CD4-positive, alpha-beta T cell (primary cell): ENCODE measurements at regions not wholly inside any gene's neighbourhood (a gene's known extent, or its start where the extent isn't known, plus 50 kb on each side); places are given as distances from the start of the nearest gene placed in this dataset.

Experiments
- ATAC-seq: fragments of 200-7000 bp; cut with Tn5 transposase; one replicate; pipeline ENCODE4 v1.10.0; 2022; ENCODE audit warnings: mild to moderate bottlenecking; ENCODE audit not compliant: poor library complexity
- CTCF ChIA-PET: fragments of 350-600 bp; sonication (Branson Sonifier 250); formaldehyde crosslinking; loops from one replicate; lab custom pipeline; 2021; ENCODE audit warnings: antibody characterized with exemption, inconsistent platforms; lab: Charles Lee
- POLR2A ChIA-PET: fragments of 350-600 bp; sonication (Branson Sonifier 250); formaldehyde crosslinking; loops from one replicate; lab custom pipeline; 2021; ENCODE audit warnings: antibody characterized with exemption, inconsistent platforms; lab: Charles Lee
- DNase-seq, 14 experiments: peaks; one replicate each; pipeline ENCODE4 v3.0.0-alpha.2; 2013 to 2020; ENCODE audit warnings: mixed read lengths in 2 of 14
- H3K27ac ChIP-seq, 2 donors: one replicate each; pipeline versions ENCODE4 v1.5.1 to v1.7.0; 2013; ENCODE audit warnings: low read length in 2 of 2, low read depth in 1 of 2, mild to moderate bottlenecking in 1 of 2
- H3K27me3 ChIP-seq, 2 experiments: 1 replicate in 1 of 2; 2 replicates in 1 of 2; pipeline versions ENCODE4 v1.6.1 to v1.7.0; 2013; ENCODE audit warnings: low read length in 2 of 2, control low read depth in 1 of 2, mild to moderate bottlenecking in 1 of 2, moderate library complexity in 1 of 2; ENCODE audit not compliant: insufficient read depth in 2 of 2, control insufficient read depth in 1 of 2
- H3K36me3 ChIP-seq: one replicate; pipeline ENCODE4 v1.6.1; 2013; ENCODE audit warnings: low read length, control low read depth; ENCODE audit not compliant: insufficient read depth
- H3K4me1 ChIP-seq: one replicate; pipeline ENCODE4 v1.6.1; 2013; ENCODE audit warnings: low read length, control low read depth; ENCODE audit not compliant: insufficient read depth
- H3K4me3 ChIP-seq: one replicate; pipeline ENCODE4 v1.5.1; 2013; ENCODE audit warnings: mild to moderate bottlenecking, low read length, moderate library complexity
- H3K9me3 ChIP-seq, 2 experiments: 1 replicate in 1 of 2; 2 replicates in 1 of 2; pipeline versions ENCODE4 v1.6.1 to v1.7.0; 2013; ENCODE audit warnings: low read length in 2 of 2, mild to moderate bottlenecking in 2 of 2, control low read depth in 1 of 2, moderate library complexity in 1 of 2; ENCODE audit not compliant: control insufficient read depth in 1 of 2, insufficient read depth in 1 of 2
- H3K27ac Mint-ChIP-seq: one replicate; pipeline ENCODE4 v1.8.0; 2020; ENCODE audit warnings: mixed read lengths
- H3K27me3 Mint-ChIP-seq: one replicate; pipeline ENCODE4 v1.8.0; 2021; ENCODE audit warnings: mixed read lengths
- H3K36me3 Mint-ChIP-seq: one replicate; pipeline ENCODE4 v1.8.0; 2021; ENCODE audit warnings: low read depth, mixed read lengths
- H3K4me1 Mint-ChIP-seq: one replicate; pipeline ENCODE4 v1.8.0; 2021; ENCODE audit warnings: low read depth, mixed read lengths
- H3K4me3 Mint-ChIP-seq: one replicate; pipeline ENCODE4 v1.8.0; 2020; ENCODE audit warnings: mild to moderate bottlenecking, mixed read lengths
- H3K9me3 Mint-ChIP-seq: one replicate; pipeline ENCODE4 v1.8.0; 2020; ENCODE audit warnings: mixed read lengths
- intact Hi-C, 2 experiments: fragments of 100-400 bp; cut with DNase I in 1 of 2; cut with micrococcal nuclease in 1 of 2; formaldehyde crosslinking; loops; one replicate each; pipeline versions ENCODE4 v1.15.1 to v1.9.0; 2023 to 2025; cut with DNase I, micrococcal nuclease
- TF ChIP-seq, protein P1 (sequence below): fragments of 200-600 bp; IDR thresholded peaks from one replicate; pipeline ENCODE4 v1.8.0; 2022; ENCODE audit warnings: antibody characterized with exemption, mild to moderate bottlenecking

DNA sequence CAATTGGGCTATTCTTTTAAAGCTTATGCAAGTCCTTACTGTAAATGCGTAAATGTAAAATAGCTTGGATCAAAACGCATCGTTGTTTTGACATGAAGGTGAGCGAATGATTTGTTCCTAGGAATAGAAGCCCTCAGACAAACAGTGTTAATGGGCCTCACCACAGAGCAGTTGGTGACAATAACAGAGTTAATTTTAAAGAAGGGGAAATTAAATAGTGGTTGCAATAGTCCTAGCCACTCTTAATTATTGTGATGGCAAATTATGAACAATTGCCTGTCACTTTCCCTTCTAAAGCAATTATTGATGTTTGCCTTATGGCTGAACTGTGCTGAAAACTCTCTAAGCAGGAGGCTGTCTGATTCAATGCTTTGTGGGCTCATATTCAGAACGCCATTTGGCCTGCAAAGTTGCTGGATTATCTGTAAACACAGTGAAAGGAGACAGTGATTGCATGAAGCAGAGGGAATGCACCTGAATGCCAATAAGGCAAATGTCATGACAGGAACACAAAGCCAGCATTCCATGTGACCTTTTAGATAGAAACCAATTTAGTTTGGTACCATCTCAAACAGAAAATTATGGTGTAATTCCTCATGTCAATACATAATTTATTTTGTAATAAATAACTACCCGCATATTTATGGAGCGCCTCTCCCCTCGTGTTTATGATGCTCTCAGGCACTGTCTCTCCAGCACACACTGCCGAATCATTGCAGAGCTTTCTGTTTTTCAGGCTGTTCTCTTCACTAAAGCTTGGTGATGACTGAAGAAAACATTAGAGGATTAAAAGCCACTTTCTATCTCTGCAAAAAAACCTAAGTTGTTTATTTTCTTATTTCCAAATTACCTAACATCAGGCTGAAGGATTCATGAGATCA is 387.5 kb downstream of the HACE1 start:
- TF ChIP-seq, protein P1, sequence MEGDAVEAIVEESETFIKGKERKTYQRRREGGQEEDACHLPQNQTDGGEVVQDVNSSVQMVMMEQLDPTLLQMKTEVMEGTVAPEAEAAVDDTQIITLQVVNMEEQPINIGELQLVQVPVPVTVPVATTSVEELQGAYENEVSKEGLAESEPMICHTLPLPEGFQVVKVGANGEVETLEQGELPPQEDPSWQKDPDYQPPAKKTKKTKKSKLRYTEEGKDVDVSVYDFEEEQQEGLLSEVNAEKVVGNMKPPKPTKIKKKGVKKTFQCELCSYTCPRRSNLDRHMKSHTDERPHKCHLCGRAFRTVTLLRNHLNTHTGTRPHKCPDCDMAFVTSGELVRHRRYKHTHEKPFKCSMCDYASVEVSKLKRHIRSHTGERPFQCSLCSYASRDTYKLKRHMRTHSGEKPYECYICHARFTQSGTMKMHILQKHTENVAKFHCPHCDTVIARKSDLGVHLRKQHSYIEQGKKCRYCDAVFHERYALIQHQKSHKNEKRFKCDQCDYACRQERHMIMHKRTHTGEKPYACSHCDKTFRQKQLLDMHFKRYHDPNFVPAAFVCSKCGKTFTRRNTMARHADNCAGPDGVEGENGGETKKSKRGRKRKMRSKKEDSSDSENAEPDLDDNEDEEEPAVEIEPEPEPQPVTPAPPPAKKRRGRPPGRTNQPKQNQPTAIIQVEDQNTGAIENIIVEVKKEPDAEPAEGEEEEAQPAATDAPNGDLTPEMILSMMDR: no peak
- CTCF ChIA-PET: interaction anchor here (1.1 kb wide), 1 partner anchor 11 kb away, joined by 3 read pairs; no protein-coding TSS in a partner anchor
- intact Hi-C loops: no loop called here
- Histone ChIP-seq H3K4me3 (no peak overlapping the region), H3K4me1 (no peaks in the 10 kb centered on the region), H3K36me3 (no peaks in the 10 kb centered on the region), H3K27ac (no peak overlapping the region), H3K9me3 (no peaks in the 10 kb centered on the region), H3K27me3 (no peaks in the 10 kb centered on the region)
- no peak for DNase-seq
- no peaks in the 10 kb centered on the region for H3K9me3 Mint-ChIP-seq
- no peak overlapping the region for H3K4me3 Mint-ChIP-seq
- H3K4me1 Mint-ChIP-seq: no peaks in the 10 kb centered on the region
- no peaks in the 10 kb centered on the region for H3K36me3 Mint-ChIP-seq
- peaks cover 4% of the 10 kb centered on the region for H3K27me3 Mint-ChIP-seq
- ATAC-seq: no peak
- POLR2A ChIA-PET: no interaction called here
- H3K27ac Mint-ChIP-seq: no peak overlapping the region

DNA sequence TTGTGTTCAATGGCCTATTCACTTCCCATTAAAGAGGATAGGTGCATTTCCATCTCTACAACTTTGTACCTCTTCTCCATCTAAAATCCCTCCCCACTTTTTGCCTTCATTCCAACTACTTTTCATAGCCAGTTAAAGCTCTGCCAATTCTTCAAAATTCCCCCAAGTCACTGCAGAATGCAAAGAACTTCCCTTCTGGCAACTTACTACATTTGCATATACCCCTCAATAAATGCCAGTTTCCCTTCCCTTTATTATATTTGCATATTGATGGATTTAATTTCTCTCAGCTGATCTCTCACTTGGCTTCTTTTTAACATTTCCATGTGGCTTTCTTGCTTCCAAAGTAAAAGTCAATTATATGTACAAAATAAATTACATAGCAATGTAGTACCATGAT is 393.4 kb downstream of the HACE1 start:
- DNase-seq: no peak
- no peaks in the 10 kb centered on the region for H3K9me3 Mint-ChIP-seq
- H3K27ac ChIP-seq: no peak overlapping the region
- no peaks in the 10 kb centered on the region for H3K9me3 ChIP-seq
- CTCF ChIA-PET: no interaction called here
- H3K4me1 Mint-ChIP-seq: no peaks in the 10 kb centered on the region
- no peaks in the 10 kb centered on the region for H3K27me3 Mint-ChIP-seq
- POLR2A ChIA-PET: no interaction called here
- H3K36me3 Mint-ChIP-seq: no peaks in the 10 kb centered on the region
- no peaks in the 10 kb centered on the region for H3K4me1 ChIP-seq
- H3K27ac Mint-ChIP-seq: no peak overlapping the region
- no peak overlapping the region for H3K4me3 ChIP-seq
- TF ChIP-seq, protein P1: no peak
- no peak overlapping the region for H3K4me3 Mint-ChIP-seq
- intact Hi-C loops: no loop called here
- ATAC-seq: no peak
- H3K36me3 ChIP-seq: no peaks in the 10 kb centered on the region
- no peaks in the 10 kb centered on the region for H3K27me3 ChIP-seq

- H3K36me3 ChIP-seq: no peaks in the 10 kb centered on the region
- H3K4me3 Mint-ChIP-seq: no peak overlapping the region
- DNase-seq (no peak), ATAC-seq (no peak)
- H3K27me3 ChIP-seq: no peaks in the 10 kb centered on the region
- H3K4me1 ChIP-seq: no peaks in the 10 kb centered on the region
- no peak overlapping the region for H3K27ac Mint-ChIP-seq
- no peaks in the 10 kb centered on the region for H3K36me3 Mint-ChIP-seq
- ChIA-PET CTCF (no interaction called here), POLR2A (no interaction called here)
- no peak overlapping the region for H3K4me3 ChIP-seq
- H3K27me3 Mint-ChIP-seq: no peaks in the 10 kb centered on the region
- no peaks in the 10 kb centered on the region for H3K9me3 ChIP-seq
- H3K27ac ChIP-seq: no peak overlapping the region
- intact Hi-C loops: loop anchor here in 1 of 2 experiments (1.0 kb wide), 1 partner anchor 18 kb away; no protein-coding TSS in a partner anchor
- H3K9me3 Mint-ChIP-seq: no peaks in the 10 kb centered on the region
- TF ChIP-seq, protein P1: no peak
- H3K4me1 Mint-ChIP-seq: no peaks in the 10 kb centered on the region
Observed at GRCh38 chr6:104462811-104463599, 396.7 kb downstream of the HACE1 start.
